ENCODE measurements at regions not wholly inside any gene's neighbourhood (a gene's known extent, or its start where the extent isn't known, plus 50 kb on each side); places are given as distances from the start of the nearest gene placed in this dataset.
"Not testable (repeated sequence)": the region's sequence is repeated elsewhere in the genome, so short reads cannot be mapped to it uniquely, and the experiment has no call there.

GRCh38 chr16:52113533-52114183 is 433.3 kb downstream of the TOX3 start:
- Mint-ChIP-seq H3K4me1 (no peaks in the 10 kb centered on the region), H3K27ac (no peak overlapping the region), H3K27me3 (no peaks in the 10 kb centered on the region), H3K4me3 (no peak overlapping the region), H3K36me3 (no peaks in the 10 kb centered on the region), H3K9me3 (peaks cover 0 to 16% (median 8%) of the 10 kb centered on the region in 8 donors)
- no peak overlapping the region for H3K4me3 ChIP-seq (ENCODE audit: low read length in 2 of 2)
- H3K27me3 ChIP-seq (ENCODE audit: insufficient read depth, low read length) = no peaks in the 10 kb centered on the region
- H3K9me3 ChIP-seq (ENCODE audit: control insufficient read depth in 1 of 2, low read length in 2 of 2) = no peaks in the 10 kb centered on the region
- POLR2A ChIA-PET (ENCODE audit: partially characterized antibody) = no interaction called here
- H3K4me1 ChIP-seq (ENCODE audit: insufficient read depth, low read length) = no peaks in the 10 kb centered on the region
- CTCF ChIA-PET (ENCODE audit: partially characterized antibody) = no interaction called here
- no peak overlapping the region for H3K27ac ChIP-seq (ENCODE audit: low read depth, low read length)
- no peaks in the 10 kb centered on the region for H3K36me3 ChIP-seq (ENCODE audit: insufficient read depth, low read length)
- intact Hi-C loops (cut with micrococcal nuclease) = no loop called here
- DNase-seq = no peak

- H3K27me3 Mint-ChIP-seq; H3K27ac ChIP-seq (ENCODE audit: low read depth, low read length); H3K4me3 Mint-ChIP-seq; intact Hi-C loops (cut with micrococcal nuclease); H3K27ac Mint-ChIP-seq; H3K27me3 ChIP-seq (ENCODE audit: insufficient read depth, low read length); H3K4me3 ChIP-seq (ENCODE audit: low read length in 2 of 2); CTCF ChIA-PET (ENCODE audit: partially characterized antibody); H3K36me3 ChIP-seq (ENCODE audit: insufficient read depth, low read length); H3K9me3 Mint-ChIP-seq; POLR2A ChIA-PET (ENCODE audit: partially characterized antibody); H3K4me1 ChIP-seq (ENCODE audit: insufficient read depth, low read length); H3K9me3 ChIP-seq (ENCODE audit: control insufficient read depth in 1 of 2, low read length in 2 of 2); H3K36me3 Mint-ChIP-seq; H3K4me1 Mint-ChIP-seq; DNase-seq: not testable (repeated sequence)
Observed at GRCh38 chr16:52104993-52105392, 441.9 kb downstream of the TOX3 start.

DNA sequence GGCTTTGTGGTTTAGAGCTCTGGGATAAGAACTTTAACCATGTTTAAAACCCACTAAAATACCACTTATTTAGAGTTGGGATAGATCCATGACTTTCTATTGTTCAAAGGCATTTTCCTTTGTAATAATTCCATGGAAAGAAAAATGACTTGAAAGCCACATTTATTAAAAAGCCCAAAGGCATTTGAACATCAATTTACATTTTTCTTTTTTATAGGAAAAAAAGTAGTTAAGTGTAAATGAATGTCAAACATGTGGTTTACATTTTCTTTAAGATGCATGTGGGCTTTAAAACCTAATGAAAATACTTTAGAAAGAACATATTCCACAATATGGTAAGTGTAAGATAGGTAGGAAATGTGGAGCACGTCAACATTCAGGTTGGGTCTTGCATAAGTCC is 443.2 kb downstream of the TOX3 start:
- no peak overlapping the region for H3K4me3 Mint-ChIP-seq
- no peak overlapping the region for H3K27ac ChIP-seq (ENCODE audit: low read depth, low read length)
- H3K27me3 Mint-ChIP-seq = no peaks in the 10 kb centered on the region
- DNase-seq = no peak
- H3K27me3 ChIP-seq (ENCODE audit: insufficient read depth, low read length) = no peaks in the 10 kb centered on the region
- no peak overlapping the region for H3K4me3 ChIP-seq (ENCODE audit: low read length in 2 of 2)
- H3K36me3 Mint-ChIP-seq = no peaks in the 10 kb centered on the region
- intact Hi-C loops (cut with micrococcal nuclease) = no loop called here
- H3K9me3 ChIP-seq (ENCODE audit: control insufficient read depth in 1 of 2, low read length in 2 of 2) = no peaks in the 10 kb centered on the region
- POLR2A ChIA-PET (ENCODE audit: partially characterized antibody) = no interaction called here
- peaks cover 0 to 6% (median 2%) of the 10 kb centered on the region in 8 donors for H3K9me3 Mint-ChIP-seq
- CTCF ChIA-PET (ENCODE audit: partially characterized antibody) = no interaction called here
- no peak overlapping the region for H3K27ac Mint-ChIP-seq
- H3K36me3 ChIP-seq (ENCODE audit: insufficient read depth, low read length) = no peaks in the 10 kb centered on the region
- H3K4me1 ChIP-seq (ENCODE audit: insufficient read depth, low read length) = no peaks in the 10 kb centered on the region
- H3K4me1 Mint-ChIP-seq = no peaks in the 10 kb centered on the region

- H3K27ac Mint-ChIP-seq = no peak overlapping the region
Observed at GRCh38 chr16:52101246-52101645, 445.7 kb downstream of the TOX3 start.

GRCh38 chr16:52099382-52099781 is 447.6 kb downstream of the TOX3 start:
- Mint-ChIP-seq H3K36me3 (no peaks in the 10 kb centered on the region), H3K4me3 (no peak overlapping the region), H3K27me3 (no peaks in the 10 kb centered on the region), H3K27ac (no peak overlapping the region), H3K4me1 (no peaks in the 10 kb centered on the region), H3K9me3 (peaks cover 0 to 8% (median 5%) of the 10 kb centered on the region in 8 donors)
- ChIA-PET POLR2A (ENCODE audit: partially characterized antibody) (no interaction called here), CTCF (ENCODE audit: partially characterized antibody) (no interaction called here)
- intact Hi-C loops (cut with micrococcal nuclease) = no loop called here
- no peak for DNase-seq
- Histone ChIP-seq H3K9me3 (ENCODE audit: control insufficient read depth in 1 of 2, low read length in 2 of 2) (no peaks in the 10 kb centered on the region), H3K36me3 (ENCODE audit: insufficient read depth, low read length) (no peaks in the 10 kb centered on the region), H3K27ac (ENCODE audit: low read depth, low read length) (no peak overlapping the region), H3K27me3 (ENCODE audit: insufficient read depth, low read length) (no peaks in the 10 kb centered on the region), H3K4me3 (ENCODE audit: low read length in 2 of 2) (no peak overlapping the region), H3K4me1 (ENCODE audit: insufficient read depth, low read length) (no peaks in the 10 kb centered on the region)

More at GRCh38 chr16:52101246-52101645, 445.7 kb downstream of the TOX3 start:
- CTCF ChIA-PET (ENCODE audit: partially characterized antibody) = no interaction called here
- Mint-ChIP-seq H3K9me3 (peaks cover 0 to 6% (median 3%) of the 10 kb centered on the region in 8 donors), H3K36me3 (no peaks in the 10 kb centered on the region), H3K4me1 (no peaks in the 10 kb centered on the region), H3K27me3 (no peaks in the 10 kb centered on the region), H3K4me3 (no peak overlapping the region)
- Histone ChIP-seq H3K27ac (ENCODE audit: low read depth, low read length) (no peak overlapping the region), H3K9me3 (ENCODE audit: control insufficient read depth in 1 of 2, low read length in 2 of 2) (no peaks in the 10 kb centered on the region), H3K27me3 (ENCODE audit: insufficient read depth, low read length) (no peaks in the 10 kb centered on the region), H3K4me3 (ENCODE audit: low read length in 2 of 2) (no peak overlapping the region), H3K36me3 (ENCODE audit: insufficient read depth, low read length) (no peaks in the 10 kb centered on the region), H3K4me1 (ENCODE audit: insufficient read depth, low read length) (no peaks in the 10 kb centered on the region)
- POLR2A ChIA-PET (ENCODE audit: partially characterized antibody) = no interaction called here
- DNase-seq = no peak
- intact Hi-C loops (cut with micrococcal nuclease) = no loop called here

GRCh38 chr16:52095471-52095870 is 451.5 kb downstream of the TOX3 start:
- Histone ChIP-seq H3K27ac (ENCODE audit: low read depth, low read length) (no peak overlapping the region), H3K9me3 (ENCODE audit: control insufficient read depth in 1 of 2, low read length in 2 of 2) (no peaks in the 10 kb centered on the region), H3K4me1 (ENCODE audit: insufficient read depth, low read length) (no peaks in the 10 kb centered on the region), H3K4me3 (ENCODE audit: low read length in 2 of 2) (no peak overlapping the region), H3K27me3 (ENCODE audit: insufficient read depth, low read length) (no peaks in the 10 kb centered on the region), H3K36me3 (ENCODE audit: insufficient read depth, low read length) (no peaks in the 10 kb centered on the region)
- POLR2A ChIA-PET (ENCODE audit: partially characterized antibody) = no interaction called here
- no peaks in the 10 kb centered on the region for H3K36me3 Mint-ChIP-seq
- CTCF ChIA-PET (ENCODE audit: partially characterized antibody) = no interaction called here
- H3K9me3 Mint-ChIP-seq = peaks cover 0 to 11% (median 3%) of the 10 kb centered on the region in 8 donors
- no peaks in the 10 kb centered on the region for H3K4me1 Mint-ChIP-seq
- no peak overlapping the region for H3K27ac Mint-ChIP-seq
- H3K4me3 Mint-ChIP-seq = no peak overlapping the region
- intact Hi-C loops (cut with micrococcal nuclease) = no loop called here
- H3K27me3 Mint-ChIP-seq = no peaks in the 10 kb centered on the region
- no peak for DNase-seq

DNA sequence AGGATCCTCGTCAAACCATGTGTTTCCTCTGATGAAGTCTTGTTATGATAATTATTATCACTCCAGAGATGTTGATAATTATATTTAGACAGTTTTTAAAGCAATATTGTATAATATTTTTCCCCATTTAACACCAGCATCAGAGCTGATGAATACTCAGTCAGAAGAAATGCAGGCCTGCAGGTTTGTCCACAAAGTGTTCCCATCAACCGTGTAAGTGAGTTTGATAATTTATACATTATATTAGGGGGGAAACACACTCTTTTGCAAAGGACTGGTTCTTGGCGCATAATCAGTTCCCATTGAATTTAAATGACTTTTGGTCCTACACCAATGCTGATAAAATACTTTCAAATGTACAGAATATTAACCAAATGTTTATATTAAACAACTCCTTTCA is 454.8 kb downstream of the TOX3 start:
- intact Hi-C loops (cut with micrococcal nuclease) = no loop called here
- H3K36me3 Mint-ChIP-seq = no peaks in the 10 kb centered on the region
- Histone ChIP-seq H3K27me3 (ENCODE audit: insufficient read depth, low read length) (no peaks in the 10 kb centered on the region), H3K9me3 (ENCODE audit: control insufficient read depth in 1 of 2, low read length in 2 of 2) (no peaks in the 10 kb centered on the region), H3K36me3 (ENCODE audit: insufficient read depth, low read length) (no peaks in the 10 kb centered on the region), H3K27ac (ENCODE audit: low read depth, low read length) (no peak overlapping the region), H3K4me1 (ENCODE audit: insufficient read depth, low read length) (no peaks in the 10 kb centered on the region), H3K4me3 (ENCODE audit: low read length in 2 of 2) (no peak overlapping the region)
- DNase-seq = no peak
- H3K4me3 Mint-ChIP-seq = no peak overlapping the region
- H3K27me3 Mint-ChIP-seq = no peaks in the 10 kb centered on the region
- CTCF ChIA-PET (ENCODE audit: partially characterized antibody) = no interaction called here
- no peak overlapping the region for H3K27ac Mint-ChIP-seq
- H3K4me1 Mint-ChIP-seq = no peaks in the 10 kb centered on the region
- peaks cover 0 to 14% (median 3%) of the 10 kb centered on the region in 8 donors for H3K9me3 Mint-ChIP-seq
- POLR2A ChIA-PET (ENCODE audit: partially characterized antibody) = no interaction called here

DNA sequence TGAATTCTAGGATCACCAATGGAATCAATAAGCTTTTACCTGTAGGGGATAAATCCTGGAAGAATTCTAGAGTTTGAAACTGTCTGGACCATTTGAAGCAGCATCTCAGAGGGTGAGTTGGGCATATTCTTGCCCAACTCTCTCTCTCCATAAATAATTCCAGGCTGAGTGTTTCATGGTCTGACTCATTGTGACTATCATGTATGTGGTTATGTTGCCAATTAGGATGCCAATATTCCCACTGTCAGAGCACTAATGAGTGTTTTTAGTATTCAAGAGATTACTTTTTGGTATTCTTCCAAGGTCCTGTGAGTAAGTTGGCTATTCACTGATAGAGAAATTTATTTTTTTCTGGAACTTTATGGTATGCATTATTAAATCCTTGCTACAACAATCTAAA is 456.9 kb downstream of the TOX3 start:
- H3K27ac Mint-ChIP-seq = no peak overlapping the region
- H3K36me3 Mint-ChIP-seq = no peaks in the 10 kb centered on the region
- H3K4me3 Mint-ChIP-seq = no peak overlapping the region
- POLR2A ChIA-PET (ENCODE audit: partially characterized antibody) = no interaction called here
- no peaks in the 10 kb centered on the region for H3K9me3 ChIP-seq (ENCODE audit: control insufficient read depth in 1 of 2, low read length in 2 of 2)
- DNase-seq = no peak
- no peaks in the 10 kb centered on the region for H3K27me3 ChIP-seq (ENCODE audit: insufficient read depth, low read length)
- no peak overlapping the region for H3K4me3 ChIP-seq (ENCODE audit: low read length in 2 of 2)
- H3K27ac ChIP-seq (ENCODE audit: low read depth, low read length) = no peak overlapping the region
- H3K4me1 Mint-ChIP-seq = no peaks in the 10 kb centered on the region
- intact Hi-C loops (cut with micrococcal nuclease) = no loop called here
- H3K9me3 Mint-ChIP-seq = peaks cover 0 to 14% (median 3%) of the 10 kb centered on the region in 8 donors
- CTCF ChIA-PET (ENCODE audit: partially characterized antibody) = no interaction called here
- H3K36me3 ChIP-seq (ENCODE audit: insufficient read depth, low read length) = no peaks in the 10 kb centered on the region
- no peaks in the 10 kb centered on the region for H3K4me1 ChIP-seq (ENCODE audit: insufficient read depth, low read length)
- no peaks in the 10 kb centered on the region for H3K27me3 Mint-ChIP-seq

Data from CD4-positive, alpha-beta memory T cell (primary cell).